ENCODE measurements at regions not wholly inside any gene's neighbourhood (a gene's known extent, or its start where the extent isn't known, plus 50 kb on each side); places are given as distances from the start of the nearest gene placed in this dataset.
"Not testable (repeated sequence)": the region's sequence is repeated elsewhere in the genome, so short reads cannot be mapped to it uniquely, and the experiment has no call there.

- no peak for DNase-seq
Measured at GRCh38 chr3:6367171-6367570, 493.7 kb upstream of the GRM7 start.

GRCh38 chr3:6392123-6392522 lies 468.8 kb upstream of the GRM7 start:
- no peak for DNase-seq

- DNase-seq: no peak
Measured at GRCh38 chr3:6394944-6395343, 466.0 kb upstream of the GRM7 start.

- DNase-seq: no peak
Measured at GRCh38 chr3:6396631-6397030, 464.3 kb upstream of the GRM7 start.

- not testable (repeated sequence) for DNase-seq
Measured at GRCh38 chr3:6402666-6403065, 458.2 kb upstream of the GRM7 start.

- DNase-seq: not testable (repeated sequence)
Measured at GRCh38 chr3:6406923-6407322, 454.0 kb upstream of the GRM7 start.

- DNase-seq: no peak
Measured at GRCh38 chr3:6416049-6416661, 444.8 kb upstream of the GRM7 start.

- DNase-seq: no peak
Measured at GRCh38 chr3:6417174-6417573, 443.7 kb upstream of the GRM7 start.

- DNase-seq: no peak
Measured at GRCh38 chr3:6418485-6418884, 442.4 kb upstream of the GRM7 start.

- DNase-seq: no peak
Measured at GRCh38 chr3:6421666-6422445, 439.1 kb upstream of the GRM7 start.

- no peak for DNase-seq
Measured at GRCh38 chr3:6425289-6425820, 435.6 kb upstream of the GRM7 start.

- not testable (repeated sequence) for DNase-seq
Measured at GRCh38 chr3:6428276-6428675, 432.6 kb upstream of the GRM7 start.

GRCh38 chr3:6435951-6436350 lies 425.0 kb upstream of the GRM7 start:
- DNase-seq: no peak

GRCh38 chr3:6437631-6438030 lies 423.3 kb upstream of the GRM7 start:
- no peak for DNase-seq

- no peak for DNase-seq
Measured at GRCh38 chr3:6438031-6438430, 422.9 kb upstream of the GRM7 start.

GRCh38 chr3:6439226-6439625 lies 421.7 kb upstream of the GRM7 start:
- no peak for DNase-seq

- no peak for DNase-seq
Measured at GRCh38 chr3:6439824-6440223, 421.1 kb upstream of the GRM7 start.

- DNase-seq: no peak
Measured at GRCh38 chr3:6444888-6445658, 415.8 kb upstream of the GRM7 start.

GRCh38 chr3:6447166-6447801 lies 413.6 kb upstream of the GRM7 start:
- no peak for DNase-seq

GRCh38 chr3:6448011-6448410 lies 412.9 kb upstream of the GRM7 start:
- DNase-seq: no peak

- no peak for DNase-seq
Measured at GRCh38 chr3:6449099-6449498, 411.8 kb upstream of the GRM7 start.

- no peak for DNase-seq
Measured at GRCh38 chr3:6452974-6453373, 407.9 kb upstream of the GRM7 start.

- no peak for DNase-seq
Measured at GRCh38 chr3:6455031-6455430, 405.9 kb upstream of the GRM7 start.

Data from activated CD4-positive, alpha-beta T cell treated with anti-CD3 and anti-CD28 coated beads, Interleukin-2, amount 50 U/mL, for 48 hours (primary cell).